ENCODE measurements at regions not wholly inside any gene's neighbourhood (a gene's known extent, or its start where the extent isn't known, plus 50 kb on each side); places are given as distances from the start of the nearest gene placed in this dataset.
A peak's percentile ranks its signal among the peaks of the same experiment; 100 is the strongest.
"Not testable (repeated sequence)": the region's sequence is repeated elsewhere in the genome, so short reads cannot be mapped to it uniquely, and the experiment has no call there.

GRCh38 chr12:93990832-93991803 lies 157.3 kb upstream of the PLXNC1 start:
- no peak overlapping the region for H3K4me3 ChIP-seq
- intact Hi-C loops (cut with DNase I; ENCODE audit: low total_unique reads): no loop called here
- H3K9me3 ChIP-seq: no peaks in the 10 kb centered on the region
- peaks cover 0 to 12% (median 0%) of the 10 kb centered on the region in 4 donors for H3K4me1 ChIP-seq
- peak; percentile 48 to 68 for DNase-seq
- no peaks in the 10 kb centered on the region for H3K36me3 ChIP-seq
- peak in 1 of 2 experiments; percentile 31 for TF ChIP-seq CTCF (IDR thresholded peaks at IDR 0.05)
- no peaks in the 10 kb centered on the region for H3K27me3 ChIP-seq
- H3K27ac ChIP-seq: no peak overlapping the region

GRCh38 chr12:93991829-93992461 lies 156.4 kb upstream of the PLXNC1 start:
- Histone ChIP-seq H3K4me3 (no peak overlapping the region), H3K9me3 (no peaks in the 10 kb centered on the region), H3K4me1 (peaks cover 0 to 12% (median 0%) of the 10 kb centered on the region in 4 donors), H3K27ac (no peak overlapping the region), H3K36me3 (no peaks in the 10 kb centered on the region), H3K27me3 (no peaks in the 10 kb centered on the region)
- TF ChIP-seq CTCF (IDR thresholded peaks at IDR 0.05): no peak
- intact Hi-C loops (cut with DNase I; ENCODE audit: low total_unique reads): no loop called here
- no peak for DNase-seq

GRCh38 chr12:93994721-93995120 lies 153.7 kb upstream of the PLXNC1 start:
- no peak for TF ChIP-seq CTCF (IDR thresholded peaks at IDR 0.05)

GRCh38 chr12:93996321-93996720 lies 152.1 kb upstream of the PLXNC1 start:
- Histone ChIP-seq H3K4me1 (peaks cover 0 to 4% (median 0%) of the 10 kb centered on the region in 4 donors), H3K9me3 (peaks cover 0 to 8% (median 0%) of the 10 kb centered on the region in 3 donors), H3K27me3 (no peaks in the 10 kb centered on the region), H3K4me3 (no peak overlapping the region), H3K36me3 (no peaks in the 10 kb centered on the region), H3K27ac (no peak overlapping the region)
- TF ChIP-seq CTCF (IDR thresholded peaks at IDR 0.05): no peak
- intact Hi-C loops (cut with DNase I; ENCODE audit: low total_unique reads): no loop called here
- no peak for DNase-seq

More at GRCh38 chr12:93994721-93995120, 153.7 kb upstream of the PLXNC1 start:
- Histone ChIP-seq H3K36me3 (no peaks in the 10 kb centered on the region), H3K9me3 (peaks cover 0 to 8% (median 0%) of the 10 kb centered on the region in 3 donors), H3K4me1 (peaks cover 0 to 12% (median 0%) of the 10 kb centered on the region in 4 donors), H3K27me3 (no peaks in the 10 kb centered on the region), H3K27ac (no peak overlapping the region), H3K4me3 (no peak overlapping the region)
- intact Hi-C loops (cut with DNase I; ENCODE audit: low total_unique reads): no loop called here
- DNase-seq: no peak

- DNase-seq: no peak
- Histone ChIP-seq H3K9me3 (peaks cover 0 to 12% (median 0%) of the 10 kb centered on the region in 3 donors), H3K27me3 (no peaks in the 10 kb centered on the region), H3K4me3 (no peak overlapping the region), H3K36me3 (no peaks in the 10 kb centered on the region), H3K27ac (no peak overlapping the region), H3K4me1 (no peaks in the 10 kb centered on the region)
- no peak for TF ChIP-seq CTCF (IDR thresholded peaks at IDR 0.05)
- intact Hi-C loops (cut with DNase I; ENCODE audit: low total_unique reads): no loop called here
Observed at GRCh38 chr12:94001691-94002090, 146.7 kb upstream of the PLXNC1 start.

GRCh38 chr12:94002925-94003324 lies 145.5 kb upstream of the PLXNC1 start:
- H3K27ac ChIP-seq; DNase-seq; H3K4me3 ChIP-seq; intact Hi-C loops (cut with DNase I; ENCODE audit: low total_unique reads); H3K4me1 ChIP-seq; H3K27me3 ChIP-seq; H3K36me3 ChIP-seq: not testable (repeated sequence)
- peaks cover 0 to 12% (median 0%) of the 10 kb centered on the region in 3 donors for H3K9me3 ChIP-seq

GRCh38 chr12:94007833-94008232 lies 140.5 kb upstream of the PLXNC1 start:
- H3K27ac ChIP-seq; H3K36me3 ChIP-seq; H3K9me3 ChIP-seq; intact Hi-C loops (cut with DNase I; ENCODE audit: low total_unique reads); H3K4me1 ChIP-seq; DNase-seq; H3K27me3 ChIP-seq; H3K4me3 ChIP-seq: not testable (repeated sequence)
